ENCODE measurements at regions not wholly inside any gene's neighbourhood (a gene's known extent, or its start where the extent isn't known, plus 50 kb on each side); places are given as distances from the start of the nearest gene placed in this dataset.

GRCh38 chr2:136225950-136226835, 108.2 kb upstream of the CXCR4 start:
- Histone ChIP-seq H3K27ac (ENCODE audit: extremely low read depth, low read depth, low read length) (no peak overlapping the region), H3K36me3 (ENCODE audit: control insufficient read depth in 2 of 2, insufficient read depth in 1 of 2, low read length in 2 of 2) (no peaks in the 10 kb centered on the region), H3K9me3 (ENCODE audit: control insufficient read depth, insufficient read depth, low read depth, low read length) (no peaks in the 10 kb centered on the region), H3K4me1 (ENCODE audit: control insufficient read depth, insufficient read depth, low read length) (no peaks in the 10 kb centered on the region), H3K4me3 (ENCODE audit: low read depth, low read length) (no peak overlapping the region)
- POLR2A ChIA-PET = no interaction called here
- CTCF ChIA-PET = no interaction called here
- TF ChIP-seq ZNF514 (tag by site-specific recombination; IDR thresholded peaks at IDR 0.05) = no peak

GRCh38 chr2:136223274-136223673, 105.3 kb upstream of the CXCR4 start:
- Histone ChIP-seq H3K9me3 (ENCODE audit: control insufficient read depth, insufficient read depth, low read depth, low read length) (no peaks in the 10 kb centered on the region), H3K36me3 (ENCODE audit: control insufficient read depth in 2 of 2, insufficient read depth in 1 of 2, low read length in 2 of 2) (no peaks in the 10 kb centered on the region), H3K4me1 (ENCODE audit: control insufficient read depth, insufficient read depth, low read length) (no peaks in the 10 kb centered on the region), H3K27ac (ENCODE audit: extremely low read depth, low read depth, low read length) (no peak overlapping the region), H3K4me3 (ENCODE audit: low read depth, low read length) (no peak overlapping the region)
- ChIA-PET CTCF (no interaction called here), POLR2A (no interaction called here)
- no peak for TF ChIP-seq ZNF621 (tag by site-specific recombination; IDR thresholded peaks at IDR 0.05)
- TF ChIP-seq ZNF555 (tag by site-specific recombination; conservative IDR thresholded peaks at IDR 0.05) = no peak
- TF ChIP-seq ZNF280D (tag by site-specific recombination; IDR thresholded peaks at IDR 0.05) = no peak

GRCh38 chr2:136222862-136223261, 104.9 kb upstream of the CXCR4 start:
- Histone ChIP-seq H3K9me3 (ENCODE audit: control insufficient read depth, insufficient read depth, low read depth, low read length) (no peaks in the 10 kb centered on the region), H3K27ac (ENCODE audit: extremely low read depth, low read depth, low read length) (no peak overlapping the region), H3K36me3 (ENCODE audit: control insufficient read depth in 2 of 2, insufficient read depth in 1 of 2, low read length in 2 of 2) (no peaks in the 10 kb centered on the region), H3K4me3 (ENCODE audit: low read depth, low read length) (no peak overlapping the region), H3K4me1 (ENCODE audit: control insufficient read depth, insufficient read depth, low read length) (no peaks in the 10 kb centered on the region)
- POLR2A ChIA-PET = no interaction called here
- CTCF ChIA-PET = no interaction called here
- no peak for TF ChIP-seq OVOL3 (tag by site-specific recombination; IDR thresholded peaks at IDR 0.05)
- no peak for TF ChIP-seq ZBTB10 (tag by site-specific recombination; IDR thresholded peaks at IDR 0.05)
- no peak for TF ChIP-seq ZSCAN23 (tag by site-specific recombination; IDR thresholded peaks at IDR 0.05)
- no peak for TF ChIP-seq ZNF529 (tag by site-specific recombination; IDR thresholded peaks at IDR 0.05; ENCODE audit: insufficient replicate concordance)
- TF ChIP-seq ZNF341 (tag by site-specific recombination; IDR thresholded peaks at IDR 0.05; ENCODE audit: low read depth) = no peak
- TF ChIP-seq ZNF214 (tag by site-specific recombination; IDR thresholded peaks at IDR 0.05; ENCODE audit: borderline replicate concordance) = no peak
- TF ChIP-seq SP2 (tag by site-specific recombination; IDR thresholded peaks at IDR 0.05) = no peak
- TF ChIP-seq ZNF202 (tag by site-specific recombination; IDR thresholded peaks at IDR 0.05; ENCODE audit: borderline replicate concordance) = no peak
- no peak for TF ChIP-seq ZNF561 (tag by site-specific recombination; IDR thresholded peaks at IDR 0.05; ENCODE audit: borderline replicate concordance)
- no peak for TF ChIP-seq KLF17 (tag by site-specific recombination; IDR thresholded peaks at IDR 0.05)
